Heart left ventricle (tissue), 13 donors: ENCODE measurements at regions not wholly inside any gene's neighbourhood (a gene's known extent, or its start where the extent isn't known, plus 50 kb on each side); places are given as distances from the start of the nearest gene placed in this dataset.

Experiments
- POLR2A ChIP-seq, 2 donors: fragments of 450-650 bp; IDR thresholded peaks; one replicate each; pipeline ENCODE4 v1.6.1; 2017; ENCODE audit warnings: antibody characterized with exemption in 2 of 2, mild to moderate bottlenecking in 2 of 2, moderate library complexity in 2 of 2
- TF ChIP-seq, protein P1 (sequence below), 12 donors: fragments of 200-600 bp; sonication (generic) in 4 of 12; IDR thresholded peaks; one replicate each; pipeline versions ENCODE4 v1.5.0 to v1.8.0; 2018 to 2022; ENCODE audit warnings: antibody characterized with exemption in 12 of 12, mild to moderate bottlenecking in 5 of 12
- donor health status: ischemic (EF 13 %, LVEDD 7.1; RV severe dilation, severe dysfunction).
- donor health status: DM: no; HTN: yes; CAD: no.
- donor health status: DM: no; HTN: no; CAD: no.
- donor health status: ischemic (EF 25% LVEDD 6.9; RV normal size, moderate dysfunction).
- donor health status: ischemic (EF 25% LVEDD 5.7; RV mildly dilated, moderate dysfunction).
- donor health status: ischemic (EF 35%, LVEDD 5.7; RV mildly dilated, moderate dysfunction).
- donor health status: nonischemic (EF 11% LVEDD 7.7; RV severe dilation, severe dysfunction).
- donor health status: DM: yes; HTN: yes; CAD: no.
- donor health status: PGD.
- donor health status: ischemic (EF 29% LVEDD 5.4; RV normal size, mild dysfunction).
- donor health status: nonischemic (EF 23%, LVEDD 6.1; RV moderate dilation, normal function).

DNA sequence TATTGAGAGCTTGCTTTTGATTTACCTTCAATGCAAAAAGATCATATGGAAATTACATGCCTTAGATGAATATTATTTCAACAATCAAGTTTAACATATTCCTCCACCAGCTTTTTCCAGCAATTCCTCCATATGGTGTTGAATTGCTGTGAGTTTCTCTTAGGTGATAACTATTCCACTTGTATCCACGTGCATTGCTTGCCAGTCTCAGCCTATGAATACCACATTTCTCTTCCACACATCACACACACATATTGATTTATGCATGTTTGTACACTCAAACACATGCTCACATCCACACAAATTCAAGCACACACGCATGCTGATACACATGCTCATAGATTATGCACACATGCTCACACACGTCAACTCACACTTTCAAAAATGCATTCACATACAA lies 770.0 kb upstream of the LINC00305 start:
- TF ChIP-seq, protein P1, sequence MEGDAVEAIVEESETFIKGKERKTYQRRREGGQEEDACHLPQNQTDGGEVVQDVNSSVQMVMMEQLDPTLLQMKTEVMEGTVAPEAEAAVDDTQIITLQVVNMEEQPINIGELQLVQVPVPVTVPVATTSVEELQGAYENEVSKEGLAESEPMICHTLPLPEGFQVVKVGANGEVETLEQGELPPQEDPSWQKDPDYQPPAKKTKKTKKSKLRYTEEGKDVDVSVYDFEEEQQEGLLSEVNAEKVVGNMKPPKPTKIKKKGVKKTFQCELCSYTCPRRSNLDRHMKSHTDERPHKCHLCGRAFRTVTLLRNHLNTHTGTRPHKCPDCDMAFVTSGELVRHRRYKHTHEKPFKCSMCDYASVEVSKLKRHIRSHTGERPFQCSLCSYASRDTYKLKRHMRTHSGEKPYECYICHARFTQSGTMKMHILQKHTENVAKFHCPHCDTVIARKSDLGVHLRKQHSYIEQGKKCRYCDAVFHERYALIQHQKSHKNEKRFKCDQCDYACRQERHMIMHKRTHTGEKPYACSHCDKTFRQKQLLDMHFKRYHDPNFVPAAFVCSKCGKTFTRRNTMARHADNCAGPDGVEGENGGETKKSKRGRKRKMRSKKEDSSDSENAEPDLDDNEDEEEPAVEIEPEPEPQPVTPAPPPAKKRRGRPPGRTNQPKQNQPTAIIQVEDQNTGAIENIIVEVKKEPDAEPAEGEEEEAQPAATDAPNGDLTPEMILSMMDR (IDR thresholded peaks at IDR 0.05): no peak
- TF ChIP-seq POLR2A (IDR thresholded peaks at IDR 0.05): no peak
